Fibroblast of peridontal ligament (primary cell): ENCODE measurements at regions not wholly inside any gene's neighbourhood (a gene's known extent, or its start where the extent isn't known, plus 50 kb on each side); places are given as distances from the start of the nearest gene placed in this dataset.

Experiments
- DNase-seq: peaks from one replicate; pipeline ENCODE4 v3.0.0-alpha.2; 2010; ENCODE audit errors: extremely low read depth

- no peak for DNase-seq
Measured at GRCh38 chr10:71023704-71024283, 135.4 kb upstream of the PCBD1 start.

GRCh38 chr10:71024490-71024889, 136.1 kb upstream of the PCBD1 start:
- DNase-seq, result no peak

GRCh38 chr10:71025535-71025934, 137.2 kb upstream of the PCBD1 start:
- no peak for DNase-seq

- DNase-seq, result no peak
Measured at GRCh38 chr10:71028066-71028465, 139.7 kb upstream of the PCBD1 start.

- no peak for DNase-seq
Measured at GRCh38 chr10:71029411-71029892, 141.1 kb upstream of the PCBD1 start.

- no peak for DNase-seq
Measured at GRCh38 chr10:71029907-71030306, 141.5 kb upstream of the PCBD1 start.

- no peak for DNase-seq
Measured at GRCh38 chr10:71031026-71031425, 142.7 kb upstream of the PCBD1 start.

- no peak for DNase-seq
Measured at GRCh38 chr10:71031603-71032002, 143.2 kb upstream of the PCBD1 start.

GRCh38 chr10:71032887-71033286, 144.5 kb upstream of the PCBD1 start:
- DNase-seq, result no peak

- DNase-seq, result no peak
Measured at GRCh38 chr10:71033396-71033980, 145.1 kb upstream of the PCBD1 start.

GRCh38 chr10:71035511-71036296, 147.3 kb upstream of the PCBD1 start:
- DNase-seq, result no peak

- no peak for DNase-seq
Measured at GRCh38 chr10:71036297-71036966, 148.1 kb upstream of the PCBD1 start.

- no peak for DNase-seq
Measured at GRCh38 chr10:71038091-71038633, 149.8 kb upstream of the PCBD1 start.

- no peak for DNase-seq
Measured at GRCh38 chr10:71038921-71039320, 150.6 kb upstream of the PCBD1 start.

- no peak for DNase-seq
Measured at GRCh38 chr10:71039551-71039950, 151.2 kb upstream of the PCBD1 start.

- no peak for DNase-seq
Measured at GRCh38 chr10:71040343-71040742, 152.0 kb upstream of the PCBD1 start.

GRCh38 chr10:71040846-71041605, 152.7 kb upstream of the PCBD1 start:
- no peak for DNase-seq

GRCh38 chr10:71042216-71042615, 153.9 kb upstream of the PCBD1 start:
- no peak for DNase-seq

GRCh38 chr10:71042699-71043098, 154.3 kb upstream of the PCBD1 start:
- DNase-seq, result no peak

GRCh38 chr10:71043858-71044257, 155.5 kb upstream of the PCBD1 start:
- DNase-seq, result no peak

- DNase-seq, result no peak
Measured at GRCh38 chr10:71044720-71045119, 156.4 kb upstream of the PCBD1 start.
